C4-2B (cell line): ENCODE measurements at regions not wholly inside any gene's neighbourhood (a gene's known extent, or its start where the extent isn't known, plus 50 kb on each side); places are given as distances from the start of the nearest gene placed in this dataset.

ENCODE experiments used
- H3K27ac ChIP-seq: fragments of 450-650 bp; 2 replicates; pipeline ENCODE4 v1.5.1; 2017
- ZFX ChIP-seq: fragments of 450-650 bp; IDR thresholded peaks from 2 replicates; pipeline ENCODE4 v1.6.1; 2017
- TF ChIP-seq, protein P1 (sequence below): fragments of 450-650 bp; conservative IDR thresholded peaks from 2 replicates; pipeline ENCODE4 v1.5.1; 2017; ENCODE audit warnings: mild to moderate bottlenecking

DNA sequence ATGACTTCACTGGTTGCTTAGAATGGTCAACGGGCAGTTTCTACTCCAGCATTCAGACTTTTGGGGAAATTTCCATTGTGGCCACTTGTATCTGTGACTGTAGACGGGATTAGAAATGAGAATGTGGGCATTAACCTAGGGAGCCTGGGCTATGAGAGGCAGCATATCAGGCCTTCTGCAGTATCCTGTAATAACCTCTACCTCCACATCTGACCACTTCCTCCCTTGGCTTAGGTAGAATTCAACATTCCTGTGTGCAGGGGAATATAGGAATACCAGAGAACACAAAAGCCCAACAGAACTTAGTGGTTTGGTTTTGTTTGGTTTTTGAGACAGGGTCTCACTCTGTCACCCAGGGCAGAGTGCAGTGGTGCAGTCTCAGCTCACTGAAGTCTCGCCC is 76.4 kb upstream of the HOXC13 start:
- TF ChIP-seq, protein P1, sequence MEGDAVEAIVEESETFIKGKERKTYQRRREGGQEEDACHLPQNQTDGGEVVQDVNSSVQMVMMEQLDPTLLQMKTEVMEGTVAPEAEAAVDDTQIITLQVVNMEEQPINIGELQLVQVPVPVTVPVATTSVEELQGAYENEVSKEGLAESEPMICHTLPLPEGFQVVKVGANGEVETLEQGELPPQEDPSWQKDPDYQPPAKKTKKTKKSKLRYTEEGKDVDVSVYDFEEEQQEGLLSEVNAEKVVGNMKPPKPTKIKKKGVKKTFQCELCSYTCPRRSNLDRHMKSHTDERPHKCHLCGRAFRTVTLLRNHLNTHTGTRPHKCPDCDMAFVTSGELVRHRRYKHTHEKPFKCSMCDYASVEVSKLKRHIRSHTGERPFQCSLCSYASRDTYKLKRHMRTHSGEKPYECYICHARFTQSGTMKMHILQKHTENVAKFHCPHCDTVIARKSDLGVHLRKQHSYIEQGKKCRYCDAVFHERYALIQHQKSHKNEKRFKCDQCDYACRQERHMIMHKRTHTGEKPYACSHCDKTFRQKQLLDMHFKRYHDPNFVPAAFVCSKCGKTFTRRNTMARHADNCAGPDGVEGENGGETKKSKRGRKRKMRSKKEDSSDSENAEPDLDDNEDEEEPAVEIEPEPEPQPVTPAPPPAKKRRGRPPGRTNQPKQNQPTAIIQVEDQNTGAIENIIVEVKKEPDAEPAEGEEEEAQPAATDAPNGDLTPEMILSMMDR = no peak
- no peak for TF ChIP-seq ZFX
- no peak overlapping the region for H3K27ac ChIP-seq

- no peak overlapping the region for H3K27ac ChIP-seq
Observed at GRCh38 chr12:53862831-53863230, 75.8 kb upstream of the HOXC13 start.

GRCh38 chr12:53866727-53867126 is 71.9 kb upstream of the HOXC13 start:
- H3K27ac ChIP-seq = no peak overlapping the region
- TF ChIP-seq, protein P1 = no peak
- no peak for TF ChIP-seq ZFX

More at GRCh38 chr12:53862831-53863230, 75.8 kb upstream of the HOXC13 start:
- no peak for TF ChIP-seq ZFX
- TF ChIP-seq, protein P1 = no peak

DNA sequence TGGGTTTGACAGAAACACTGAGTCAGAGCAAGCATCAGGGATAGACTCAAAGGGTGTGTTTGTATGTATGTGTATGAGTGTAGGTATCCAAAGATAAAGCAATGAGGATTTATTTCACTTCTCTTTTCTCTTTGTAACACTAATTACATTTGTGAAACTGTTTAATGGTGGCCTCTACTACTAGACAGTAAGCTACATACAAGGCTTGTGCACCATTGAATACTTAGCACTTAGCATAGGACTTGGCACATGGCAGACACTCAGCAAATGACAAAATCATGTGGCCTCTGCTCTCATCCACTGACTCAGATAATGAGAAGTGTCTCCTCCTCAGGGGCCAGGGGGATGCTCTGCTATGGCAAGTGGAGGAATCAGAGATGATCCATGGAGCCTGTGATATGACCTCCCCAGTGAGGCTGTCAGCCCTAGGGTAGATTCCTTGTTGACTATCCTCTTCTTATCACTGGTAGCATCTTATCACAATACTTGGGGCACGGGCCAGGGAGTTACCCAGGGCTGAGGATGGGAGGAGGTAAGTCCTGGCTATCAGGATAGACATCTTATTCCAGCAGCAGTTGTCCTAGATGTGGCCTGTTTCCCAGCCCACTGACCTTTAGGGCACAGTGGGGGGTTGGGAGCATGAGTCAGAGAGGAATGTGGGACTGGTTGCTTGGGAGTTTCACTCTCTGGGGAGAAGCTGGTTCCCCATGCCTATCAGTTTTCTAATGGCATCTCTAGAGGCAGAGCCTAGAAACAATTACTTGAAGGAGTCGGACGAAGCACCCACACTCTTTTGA is 71.2 kb upstream of the HOXC13 start:
- no peak for TF ChIP-seq ZFX
- TF ChIP-seq, protein P1 = no peak
- H3K27ac ChIP-seq = peak overlapping the region; percentile 49; the same call in 1 of the 2 replicates

- H3K27ac ChIP-seq = peak overlapping the region; percentile 49; the same call in 1 of the 2 replicates
- TF ChIP-seq ZFX = no peak
- TF ChIP-seq, protein P1 = no peak
Observed at GRCh38 chr12:53868511-53868986, 70.1 kb upstream of the HOXC13 start.

DNA sequence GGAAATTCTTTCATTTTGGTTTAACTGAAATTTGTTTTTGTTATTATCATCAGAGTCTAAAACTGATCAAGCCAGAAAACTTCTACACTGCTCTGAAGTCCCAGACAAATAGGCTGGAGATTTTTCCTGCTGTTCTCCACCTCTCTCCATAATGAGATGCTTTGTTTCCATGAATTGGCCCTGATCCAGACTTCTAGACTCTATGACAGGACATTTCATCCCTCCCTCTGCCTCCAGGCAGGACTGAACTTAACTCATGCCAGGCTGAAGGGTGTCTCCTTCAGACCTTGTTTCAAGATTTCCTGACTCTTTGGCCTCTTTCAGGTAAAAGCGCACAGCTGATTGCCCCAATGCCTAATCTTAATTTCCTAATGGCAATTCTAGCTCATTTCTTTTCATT is 69.1 kb upstream of the HOXC13 start:
- no peak overlapping the region for H3K27ac ChIP-seq
- TF ChIP-seq ZFX = no peak
- TF ChIP-seq, protein P1 = no peak

GRCh38 chr12:53870117-53870516 is 68.5 kb upstream of the HOXC13 start:
- H3K27ac ChIP-seq = no peak overlapping the region

More at GRCh38 chr12:53870117-53870516, 68.5 kb upstream of the HOXC13 start:
- no peak for TF ChIP-seq ZFX
- TF ChIP-seq, protein P1 = no peak; the same call in 1 of the 2 replicates
